Small intestine (tissue), 7 donors: ENCODE measurements at regions not wholly inside any gene's neighbourhood (a gene's known extent, or its start where the extent isn't known, plus 50 kb on each side); places are given as distances from the start of the nearest gene placed in this dataset.
A peak's percentile ranks its signal among the peaks of the same experiment; 100 is the strongest.

ENCODE experiments used
- DNase-seq, 2 donors: peaks; one replicate each; pipeline versions ENCODE4 v3.0.0 to v3.0.0-alpha.2; 2013
- FAIRE-seq: peaks from 2 replicates; lab custom pipeline; 2012; peaks lifted over from hg19 to GRCh38; lab: Jason Lieb, UNC
- H3K27ac ChIP-seq, 3 donors: one replicate each; pipeline ENCODE4 v1.5.1; 2013; ENCODE audit warnings: low read length in 2 of 3, mild to moderate bottlenecking in 2 of 3, control low read depth in 1 of 3, inconsistent platforms in 1 of 3, low read depth in 1 of 3, moderate library complexity in 1 of 3
- H3K27me3 ChIP-seq, 3 donors: one replicate each; pipeline ENCODE4 v1.6.1; 2013; ENCODE audit warnings: low read length in 3 of 3, inconsistent platforms in 1 of 3; ENCODE audit not compliant: control insufficient read depth in 3 of 3, insufficient read depth in 3 of 3
- H3K36me3 ChIP-seq, 3 donors: one replicate each; pipeline ENCODE4 v1.6.1; 2013; ENCODE audit warnings: low read length in 3 of 3, inconsistent platforms in 1 of 3, low read depth in 1 of 3, mild to moderate bottlenecking in 1 of 3, moderate library complexity in 1 of 3; ENCODE audit not compliant: control insufficient read depth in 3 of 3, insufficient read depth in 2 of 3
- H3K4me1 ChIP-seq, 3 donors: one replicate each; pipeline ENCODE4 v1.6.1; 2013; ENCODE audit warnings: low read length in 2 of 3, inconsistent platforms in 1 of 3, low read depth in 1 of 3, mild to moderate bottlenecking in 1 of 3, moderate library complexity in 1 of 3; ENCODE audit not compliant: control insufficient read depth in 3 of 3, insufficient read depth in 2 of 3
- H3K4me3 ChIP-seq, 3 donors: one replicate each; pipeline ENCODE4 v1.5.1; 2013; ENCODE audit warnings: low read length in 3 of 3, control low read depth in 1 of 3, inconsistent platforms in 1 of 3, low read depth in 1 of 3, mild to moderate bottlenecking in 1 of 3, moderate library complexity in 1 of 3
- H3K9me3 ChIP-seq, 2 donors: one replicate each; pipeline ENCODE4 v1.6.1; 2013; ENCODE audit warnings: low read depth in 1 of 2, low read length in 1 of 2; ENCODE audit not compliant: control insufficient read depth in 2 of 2, insufficient read depth in 1 of 2
- WGBS, 3 donors: extraction: QIAGEN DNeasy Blood & Tissue Kit; methylation state at CpG; one replicate each; pipeline ENCODE4 v1.1.7; 2013; 5-methylcytosine and 5-hydroxymethylcytosine counted together
- donor health status: healthy with polysubstance abuse.
- donor health status: control.
- donor health status: control.
- donor health status: Bipolar disorder and iron deficiency.
- donor health status: healthy.

DNA sequence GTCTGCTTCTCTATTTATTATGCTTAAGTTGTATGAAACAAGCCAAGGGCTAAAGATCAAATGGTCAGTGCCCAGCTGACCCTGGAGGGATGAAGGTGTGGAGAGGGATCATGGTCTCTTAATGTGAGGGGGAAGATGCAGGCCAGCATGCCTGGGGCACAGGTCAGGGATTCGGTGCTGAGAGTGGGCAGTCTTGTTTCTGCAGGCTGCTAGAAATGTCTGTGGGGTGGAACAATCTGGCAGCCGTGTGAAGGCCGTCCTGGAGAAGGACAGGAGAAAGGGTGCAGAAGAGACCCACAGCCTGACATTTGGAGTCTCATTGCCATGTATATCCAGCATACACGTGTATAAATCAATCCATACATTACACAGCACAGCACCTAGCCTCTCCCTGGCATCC, 258.3 kb upstream of the MOCS1 start:
- FAIRE-seq (no peak), DNase-seq (no peak)
- Histone ChIP-seq H3K4me3 (no peak overlapping the region), H3K9me3 (peaks cover 0 to 8% of the 10 kb centered on the region in 2 donors), H3K36me3 (no peaks in the 10 kb centered on the region), H3K27me3 (no peaks in the 10 kb centered on the region), H3K27ac (no peak overlapping the region), H3K4me1 (no peaks in the 10 kb centered on the region)
- 73 to 85% (median 76%) methylated on average over 4 of the region's 4 CpGs for WGBS, 3 donors

DNA sequence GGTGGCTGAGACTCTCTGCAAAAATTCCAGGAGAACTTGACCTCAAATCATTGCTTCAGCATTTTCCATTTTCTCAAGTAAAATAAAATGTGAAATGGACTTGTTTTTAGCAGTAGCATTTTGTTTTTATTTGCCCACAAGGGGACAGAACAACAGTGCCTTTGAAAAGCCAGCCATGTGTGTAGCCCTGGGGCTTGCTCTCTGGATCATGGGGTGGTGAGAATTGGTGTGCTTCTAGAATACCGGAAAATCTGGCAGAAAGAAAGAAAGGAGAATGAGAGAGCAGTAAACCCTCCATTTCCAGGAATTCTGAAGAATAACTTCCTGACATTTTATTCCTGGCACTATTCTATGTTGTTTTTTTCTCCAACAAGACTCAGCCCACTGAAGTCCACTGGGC, 254.7 kb upstream of the MOCS1 start:
- no peaks in the 10 kb centered on the region for H3K27me3 ChIP-seq
- H3K9me3 ChIP-seq, result peaks cover 2 to 22% of the 10 kb centered on the region in 2 donors
- FAIRE-seq (no peak), DNase-seq (no peak)
- H3K4me3 ChIP-seq, result no peak overlapping the region
- WGBS, 3 donors, result 67 to 87% (median 78%) methylated on average over 1 of the region's 1 CpG
- no peaks in the 10 kb centered on the region for H3K36me3 ChIP-seq
- H3K4me1 ChIP-seq, result no peaks in the 10 kb centered on the region
- H3K27ac ChIP-seq, result no peak overlapping the region

DNA sequence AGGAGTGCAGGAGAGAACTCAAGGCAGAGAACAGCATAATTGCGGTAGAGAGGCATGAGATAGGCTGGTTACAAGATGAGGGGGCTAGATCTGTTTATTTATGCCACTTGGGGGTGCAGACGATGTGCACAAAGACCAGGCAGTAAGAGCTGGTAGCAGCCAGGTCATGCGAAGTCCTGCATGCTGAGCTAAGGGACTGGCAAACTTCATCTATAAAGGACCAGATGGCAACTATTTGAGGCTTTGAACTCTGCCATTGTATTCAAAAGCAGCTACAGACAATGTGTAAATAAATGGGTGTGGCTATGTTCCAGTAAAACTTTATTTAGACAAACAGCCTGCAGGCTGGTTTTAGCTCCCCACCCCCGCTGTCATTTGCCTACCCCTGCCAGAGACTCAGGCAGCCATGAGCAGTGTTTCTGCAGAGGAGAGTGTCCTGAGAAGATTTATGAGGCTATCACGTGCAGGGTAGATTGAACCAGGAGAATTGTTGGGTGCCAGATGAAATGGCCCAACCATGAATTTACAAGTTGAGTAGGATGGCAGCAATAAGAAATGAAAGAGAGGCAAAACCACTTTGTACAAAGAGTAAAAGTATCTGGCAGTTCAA, 253.4 kb upstream of the MOCS1 start:
- H3K27ac ChIP-seq, result no peak overlapping the region

DNA sequence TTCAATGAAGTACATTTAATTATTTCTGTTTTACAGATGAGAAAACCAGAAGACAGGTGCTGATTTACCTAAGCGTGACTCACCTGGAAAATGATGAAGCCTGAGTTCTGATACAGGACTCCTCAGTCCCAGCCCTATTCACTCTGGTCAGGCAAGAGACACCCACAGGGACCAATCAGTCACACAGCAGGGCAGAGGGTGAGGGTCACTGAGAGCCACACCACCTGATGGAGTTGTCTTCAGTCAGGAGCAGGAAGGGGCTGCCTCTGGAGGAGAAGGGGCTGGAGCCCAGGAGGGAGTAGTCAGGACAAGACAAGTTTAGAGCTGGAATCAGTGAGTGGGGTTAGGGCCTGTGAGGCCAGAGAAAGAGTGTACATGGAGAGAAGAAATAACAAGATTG, 251.2 kb upstream of the MOCS1 start:
- 83 to 100% (median 98%) methylated on average over 1 of the region's 1 CpG for WGBS, 3 donors
- H3K27me3 ChIP-seq, result no peaks in the 10 kb centered on the region
- FAIRE-seq, result no peak
- H3K36me3 ChIP-seq, result no peaks in the 10 kb centered on the region
- peaks cover 2 to 29% of the 10 kb centered on the region in 2 donors for H3K9me3 ChIP-seq
- H3K4me3 ChIP-seq, result no peak overlapping the region
- H3K4me1 ChIP-seq, result no peaks in the 10 kb centered on the region
- no peak overlapping the region for H3K27ac ChIP-seq
- DNase-seq, result no peak

More for the DNA sequence above, 253.4 kb upstream of the MOCS1 start:
- DNase-seq (no peak), FAIRE-seq (no peak)
- WGBS, 3 donors, result 63 to 69% (median 64%) methylated on average over 5 of the region's 5 CpGs
- Histone ChIP-seq H3K27me3 (no peaks in the 10 kb centered on the region), H3K9me3 (peaks cover 2 to 26% of the 10 kb centered on the region in 2 donors), H3K36me3 (no peaks in the 10 kb centered on the region), H3K4me1 (no peaks in the 10 kb centered on the region), H3K4me3 (no peak overlapping the region)

DNA sequence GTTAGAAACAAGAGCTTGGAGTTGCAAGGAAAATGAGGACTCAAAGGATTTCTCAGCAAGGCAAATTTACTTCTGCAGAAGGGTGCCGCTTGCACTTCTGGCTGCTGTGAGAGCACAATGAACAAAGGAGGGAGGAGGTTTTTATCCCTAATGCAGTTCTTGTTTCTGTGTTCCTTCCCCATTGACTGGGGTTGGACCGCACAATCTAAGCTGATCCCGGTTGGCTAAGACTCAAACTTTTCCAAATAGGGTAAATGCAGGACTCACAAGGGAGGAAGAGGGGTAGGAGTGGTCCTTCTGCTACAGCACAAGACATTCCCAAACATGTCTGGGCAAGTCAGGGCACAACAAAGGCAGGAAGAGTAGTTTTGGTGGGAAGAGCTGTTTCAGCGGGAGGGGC, 249.6 kb upstream of the MOCS1 start:
- H3K9me3 ChIP-seq, result peaks cover 2 to 29% of the 10 kb centered on the region in 2 donors
- FAIRE-seq (no peak), DNase-seq (no peak)
- no peak overlapping the region for H3K4me3 ChIP-seq
- H3K36me3 ChIP-seq, result no peaks in the 10 kb centered on the region
- H3K27ac ChIP-seq, result no peak overlapping the region
- H3K27me3 ChIP-seq, result no peaks in the 10 kb centered on the region
- no peaks in the 10 kb centered on the region for H3K4me1 ChIP-seq
- 93% methylated on average over 4 of the region's 4 CpGs for WGBS, 3 donors

DNA sequence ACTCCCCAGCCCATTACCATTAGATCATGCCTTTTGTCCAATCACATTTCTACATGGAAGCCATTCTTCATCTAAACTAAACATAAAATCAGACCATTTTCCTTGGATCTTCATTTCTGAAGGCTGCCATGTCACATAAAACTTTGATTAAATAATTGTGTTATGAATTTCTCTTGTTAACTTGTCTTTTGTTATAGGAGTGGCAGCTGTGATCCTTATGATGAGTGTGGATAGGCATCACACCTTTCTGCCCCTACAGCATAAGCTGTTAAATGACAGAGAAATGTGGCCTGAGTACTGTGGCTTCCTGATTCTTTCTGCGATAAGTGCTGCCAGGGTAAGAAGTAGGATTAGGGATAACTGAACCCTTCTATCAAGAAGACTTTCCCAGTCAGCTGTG, 247.1 kb upstream of the MOCS1 start:
- Histone ChIP-seq H3K36me3 (no peaks in the 10 kb centered on the region), H3K27me3 (no peaks in the 10 kb centered on the region), H3K4me1 (no peaks in the 10 kb centered on the region), H3K27ac (peak overlapping the region in 1 of 3 donors; percentile 60), H3K9me3 (peaks cover 2 to 18% of the 10 kb centered on the region in 2 donors), H3K4me3 (no peak overlapping the region)
- DNase-seq, result no peak
- FAIRE-seq, result no peak
- WGBS, 3 donors, result 90 to 100% (median 96%) methylated on average over 1 of the region's 1 CpG

DNA sequence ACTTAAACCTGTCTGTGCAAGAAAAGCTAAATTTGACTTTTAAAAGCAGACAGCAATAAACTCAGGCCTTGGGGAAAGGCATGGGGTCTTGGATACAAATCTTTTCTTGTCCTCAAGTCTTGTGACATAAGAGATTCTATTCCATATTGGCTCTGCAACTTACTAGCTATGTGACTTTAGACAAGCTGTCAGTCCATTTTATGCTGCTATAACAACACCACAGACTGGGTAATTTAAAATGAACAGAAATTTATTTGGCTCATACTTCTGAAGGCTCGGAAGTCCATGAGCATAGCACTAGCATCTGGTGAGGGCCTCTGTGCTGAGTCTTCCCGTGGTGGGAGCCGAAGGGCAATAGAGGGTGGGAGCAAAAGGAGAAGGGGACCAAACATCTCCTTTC, 246.0 kb upstream of the MOCS1 start:
- FAIRE-seq (no peak), DNase-seq (no peak)
- H3K4me3 ChIP-seq, result no peak overlapping the region
- H3K36me3 ChIP-seq, result no peaks in the 10 kb centered on the region
- 76 to 91% (median 90%) methylated on average over 3 of the region's 3 CpGs for WGBS, 3 donors
- H3K9me3 ChIP-seq, result peaks cover 2 to 11% of the 10 kb centered on the region in 2 donors
- no peaks in the 10 kb centered on the region for H3K4me1 ChIP-seq
- peaks cover 0 to 3% (median 0%) of the 10 kb centered on the region in 3 donors for H3K27me3 ChIP-seq
- H3K27ac ChIP-seq, result no peak overlapping the region

DNA sequence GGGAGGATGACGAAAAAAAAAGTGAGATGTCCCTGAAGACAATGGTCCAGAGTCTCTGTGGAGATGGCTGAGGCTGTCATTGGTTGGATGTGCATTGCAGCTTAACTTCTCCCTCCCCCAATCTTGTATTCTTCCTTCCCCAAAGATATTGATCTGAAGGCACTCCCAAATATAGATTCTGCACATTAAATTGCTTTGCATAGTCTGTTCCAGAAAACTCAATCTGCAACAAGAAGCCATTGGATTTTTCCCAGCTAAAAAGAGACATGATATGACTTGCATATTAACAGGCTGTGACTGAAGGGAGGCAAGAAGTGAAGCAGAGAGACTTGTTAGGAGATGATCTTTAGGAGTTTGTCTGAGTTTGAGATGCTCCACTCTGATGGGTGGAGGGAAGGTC, 245.2 kb upstream of the MOCS1 start:
- no peak for FAIRE-seq
- 76 to 91% (median 80%) methylated on average over 1 of the region's 1 CpG for WGBS, 3 donors
- H3K36me3 ChIP-seq, result no peaks in the 10 kb centered on the region

DNA sequence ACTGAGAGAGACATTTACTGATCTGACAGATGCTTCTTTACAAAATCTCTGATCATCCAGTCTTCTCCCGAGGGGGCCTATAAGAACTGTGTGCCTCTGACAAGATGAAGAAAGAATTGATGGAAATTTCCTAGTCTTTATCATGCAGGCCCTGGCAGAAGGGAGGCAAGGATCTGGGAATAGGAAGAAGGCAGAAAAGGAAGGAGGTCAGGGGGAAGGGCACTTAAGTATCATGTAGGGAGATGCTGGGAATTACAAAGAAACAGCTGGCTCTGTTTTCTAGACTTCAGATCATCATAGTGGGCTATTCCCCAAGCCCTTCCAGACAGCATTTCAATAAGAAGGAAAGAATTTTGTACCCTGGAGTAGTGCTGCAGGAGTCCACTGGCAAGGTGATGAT, 243.3 kb upstream of the MOCS1 start:
- peaks cover 0 to 3% of the 10 kb centered on the region in 2 donors for H3K9me3 ChIP-seq
- no peaks in the 10 kb centered on the region for H3K36me3 ChIP-seq
- peaks cover 0 to 3% (median 0%) of the 10 kb centered on the region in 3 donors for H3K27me3 ChIP-seq
- H3K4me3 ChIP-seq, result no peak overlapping the region
- WGBS, 3 donors, result 79 to 89% (median 88%) methylated on average over 1 of the region's 1 CpG
- no peak overlapping the region for H3K27ac ChIP-seq
- no peaks in the 10 kb centered on the region for H3K4me1 ChIP-seq
- FAIRE-seq, result no peak
- no peak for DNase-seq

More for the DNA sequence above, 245.2 kb upstream of the MOCS1 start:
- DNase-seq, result no peak
- H3K4me1 ChIP-seq, result no peaks in the 10 kb centered on the region
- no peak overlapping the region for H3K4me3 ChIP-seq
- peaks cover 2 to 11% of the 10 kb centered on the region in 2 donors for H3K9me3 ChIP-seq
- no peak overlapping the region for H3K27ac ChIP-seq
- H3K27me3 ChIP-seq, result peaks cover 0 to 3% (median 0%) of the 10 kb centered on the region in 3 donors
